ENCODE measurements at regions not wholly inside any gene's neighbourhood (a gene's known extent, or its start where the extent isn't known, plus 50 kb on each side); places are given as distances from the start of the nearest gene placed in this dataset.

DNA sequence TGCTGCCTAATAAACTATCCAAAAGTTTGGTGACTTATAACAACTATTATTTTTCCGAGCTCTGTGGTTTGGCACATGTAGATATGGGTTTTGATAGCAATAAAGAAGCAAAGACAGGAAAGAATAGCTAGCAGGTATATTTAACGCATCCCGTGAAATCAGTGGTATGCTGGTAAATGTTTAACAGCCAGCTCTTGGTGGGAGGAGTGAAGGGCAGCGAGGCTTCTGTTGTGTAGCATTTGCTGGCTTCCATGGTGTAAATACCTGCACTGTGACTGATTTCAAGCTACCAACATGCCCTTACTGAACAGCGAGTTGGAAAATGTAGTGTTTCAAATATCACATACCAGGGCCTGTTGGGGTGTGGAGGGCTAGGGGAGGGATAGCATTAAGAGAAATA is 291.0 kb downstream of the PRDM2 start:
- Histone ChIP-seq H3K4me1 (ENCODE audit: insufficient read depth, low read length) (no peaks in the 10 kb centered on the region), H3K27me3 (ENCODE audit: insufficient read depth, low read length, poor library complexity, severe bottlenecking) (no peaks in the 10 kb centered on the region), H3K9me3 (ENCODE audit: low read length) (no peaks in the 10 kb centered on the region), H3K4me3 (ENCODE audit: low read length) (no peak overlapping the region), H3K36me3 (ENCODE audit: insufficient read depth, low read length) (no peaks in the 10 kb centered on the region), H3K27ac (ENCODE audit: low read depth, low read length) (no peak overlapping the region)
- Mint-ChIP-seq H3K36me3 (no peaks in the 10 kb centered on the region), H3K27ac (no peak overlapping the region), H3K4me1 (no peaks in the 10 kb centered on the region), H3K27me3 (peaks cover 8 to 16% of the 10 kb centered on the region in 2 donors), H3K9me3 (peaks cover 0 to 5% (median 4%) of the 10 kb centered on the region in 5 donors), H3K4me3 (no peak overlapping the region)
- DNase-seq: no peak
- ChIA-PET CTCF (no interaction called here), POLR2A (no interaction called here)

DNA sequence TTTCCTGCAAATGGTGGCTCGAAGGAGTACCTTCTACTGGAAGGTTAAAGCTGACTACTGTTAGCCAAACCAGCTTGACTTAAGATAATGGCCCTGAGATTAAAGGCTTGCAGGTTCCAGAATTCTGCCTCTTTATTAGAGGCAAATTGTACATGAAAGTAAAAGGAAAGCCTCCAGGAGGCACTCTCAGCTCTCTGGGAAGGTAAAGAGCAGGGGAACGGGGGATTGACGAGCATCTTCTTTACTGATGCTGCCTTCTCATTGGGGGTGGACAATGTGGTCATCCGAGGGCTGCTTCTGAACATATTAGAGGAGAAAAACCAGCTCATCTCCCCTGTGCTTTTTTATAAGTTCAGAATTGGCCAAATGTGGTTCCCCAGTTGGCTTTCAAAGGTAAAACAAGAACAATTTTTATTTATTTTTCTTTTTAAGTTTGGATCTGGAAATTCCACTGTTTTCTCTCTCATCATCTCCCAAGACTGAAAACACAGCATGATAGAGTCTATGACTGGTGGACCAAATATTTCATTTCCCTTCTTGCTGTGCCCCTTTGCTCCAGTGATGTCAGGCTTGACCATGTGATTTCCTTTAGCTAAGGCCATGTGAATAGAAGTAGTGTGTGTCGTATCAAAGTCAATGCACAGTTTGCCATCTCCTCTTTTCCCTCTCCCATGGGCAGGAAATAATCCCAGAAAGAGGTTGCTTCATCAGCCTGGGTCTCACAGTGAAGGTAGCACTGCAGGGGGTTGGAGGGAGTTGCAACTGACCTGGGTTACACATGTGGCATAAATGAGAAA is 292.7 kb downstream of the PRDM2 start:
- Mint-ChIP-seq H3K27ac (no peak overlapping the region), H3K9me3 (peaks cover under 1 to 10% (median 7%) of the 10 kb centered on the region in 5 donors), H3K4me3 (no peak overlapping the region), H3K4me1 (no peaks in the 10 kb centered on the region), H3K36me3 (no peaks in the 10 kb centered on the region), H3K27me3 (peaks cover 8 to 17% of the 10 kb centered on the region in 2 donors)
- no peaks in the 10 kb centered on the region for H3K9me3 ChIP-seq (ENCODE audit: low read length)
- ChIA-PET CTCF (no interaction called here), POLR2A (no interaction called here)
- no peaks in the 10 kb centered on the region for H3K4me1 ChIP-seq (ENCODE audit: insufficient read depth, low read length)
- no peaks in the 10 kb centered on the region for H3K36me3 ChIP-seq (ENCODE audit: insufficient read depth, low read length)
- DNase-seq: no peak
- H3K4me3 ChIP-seq (ENCODE audit: low read length): no peak overlapping the region
- H3K27ac ChIP-seq (ENCODE audit: low read depth, low read length): no peak overlapping the region
- H3K27me3 ChIP-seq (ENCODE audit: insufficient read depth, low read length, poor library complexity, severe bottlenecking): no peaks in the 10 kb centered on the region

DNA sequence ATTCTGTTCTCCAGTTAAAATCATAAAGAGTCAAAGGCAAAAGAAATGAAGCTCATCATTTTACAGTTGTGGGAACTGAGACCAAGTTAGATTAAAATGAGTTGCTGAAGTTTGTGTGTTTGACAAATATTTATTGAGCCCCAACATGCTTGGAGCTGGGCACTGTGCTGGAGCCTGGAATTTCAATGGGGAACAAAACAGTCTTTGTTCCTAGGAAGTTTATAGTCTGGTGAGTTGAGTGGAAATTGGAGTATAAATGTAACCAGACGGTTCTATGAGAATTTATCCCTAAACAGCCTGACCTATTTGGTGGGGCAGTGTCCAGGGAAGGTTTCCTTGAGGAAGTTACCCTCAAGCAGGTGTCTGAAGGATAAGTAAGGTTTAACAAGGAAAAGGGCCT is 294.4 kb downstream of the PRDM2 start:
- Mint-ChIP-seq H3K4me3 (no peak overlapping the region), H3K27me3 (peaks cover 9 to 17% of the 10 kb centered on the region in 2 donors), H3K36me3 (no peaks in the 10 kb centered on the region), H3K9me3 (peaks cover 2 to 20% (median 16%) of the 10 kb centered on the region in 5 donors), H3K4me1 (no peaks in the 10 kb centered on the region), H3K27ac (no peak overlapping the region)
- Histone ChIP-seq H3K4me3 (ENCODE audit: low read length) (no peak overlapping the region), H3K9me3 (ENCODE audit: low read length) (no peaks in the 10 kb centered on the region), H3K27me3 (ENCODE audit: insufficient read depth, low read length, poor library complexity, severe bottlenecking) (no peaks in the 10 kb centered on the region), H3K27ac (ENCODE audit: low read depth, low read length) (no peak overlapping the region), H3K4me1 (ENCODE audit: insufficient read depth, low read length) (no peaks in the 10 kb centered on the region), H3K36me3 (ENCODE audit: insufficient read depth, low read length) (no peaks in the 10 kb centered on the region)
- POLR2A ChIA-PET: no interaction called here
- DNase-seq: no peak
- CTCF ChIA-PET: no interaction called here

DNA sequence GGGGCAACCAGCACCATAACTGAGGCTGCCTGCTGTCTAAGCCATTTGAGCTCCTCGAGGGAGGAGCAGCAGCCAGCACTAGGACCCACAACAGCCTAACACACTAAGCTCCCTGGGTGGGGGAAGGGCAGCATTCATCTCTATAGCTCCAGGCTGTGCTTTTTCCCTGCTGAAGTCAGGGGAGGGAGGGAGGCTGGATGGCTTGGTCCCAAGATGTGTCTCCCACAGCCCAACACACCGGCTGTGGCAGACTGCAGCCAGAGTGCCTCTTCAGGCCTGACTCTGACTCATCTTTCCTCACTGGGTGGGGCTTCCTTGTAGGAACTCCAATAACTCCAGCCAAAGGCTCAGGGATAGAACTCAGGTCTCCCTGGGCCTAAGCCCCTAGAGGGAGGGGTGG is 296.3 kb downstream of the PRDM2 start:
- Mint-ChIP-seq H3K4me3 (no peak overlapping the region), H3K27ac (no peak overlapping the region), H3K27me3 (peaks cover 12 to 17% of the 10 kb centered on the region in 2 donors), H3K4me1 (no peaks in the 10 kb centered on the region), H3K36me3 (no peaks in the 10 kb centered on the region), H3K9me3 (peaks cover 7 to 30% (median 26%) of the 10 kb centered on the region in 5 donors)
- POLR2A ChIA-PET: no interaction called here
- Histone ChIP-seq H3K9me3 (ENCODE audit: low read length) (no peaks in the 10 kb centered on the region), H3K27ac (ENCODE audit: low read depth, low read length) (no peak overlapping the region), H3K27me3 (ENCODE audit: insufficient read depth, low read length, poor library complexity, severe bottlenecking) (no peaks in the 10 kb centered on the region), H3K4me3 (ENCODE audit: low read length) (no peak overlapping the region), H3K4me1 (ENCODE audit: insufficient read depth, low read length) (no peaks in the 10 kb centered on the region), H3K36me3 (ENCODE audit: insufficient read depth, low read length) (no peaks in the 10 kb centered on the region)
- CTCF ChIA-PET: no interaction called here
- no peak for DNase-seq

DNA sequence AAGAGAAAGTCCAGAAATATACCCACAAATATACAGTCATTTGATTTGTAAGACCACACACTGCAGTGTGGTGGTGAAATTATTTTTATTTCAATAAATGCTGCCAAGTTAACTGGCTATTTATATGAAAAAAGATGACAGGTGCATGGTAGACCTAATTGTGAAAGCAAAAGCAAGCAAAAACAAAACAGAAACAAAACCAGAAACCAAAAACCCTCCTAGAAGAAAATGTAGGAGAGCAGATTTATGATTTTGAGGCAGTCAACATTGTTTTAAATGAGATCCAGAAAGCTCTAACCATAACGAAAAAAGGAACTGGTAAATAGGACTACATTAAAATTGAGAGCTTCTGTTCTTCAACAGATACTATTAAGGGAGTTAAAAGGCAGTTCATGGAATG is 303.6 kb downstream of the PRDM2 start:
- no peaks in the 10 kb centered on the region for H3K4me1 Mint-ChIP-seq
- H3K36me3 Mint-ChIP-seq: no peaks in the 10 kb centered on the region
- Histone ChIP-seq H3K4me3 (ENCODE audit: low read length) (no peak overlapping the region), H3K4me1 (ENCODE audit: insufficient read depth, low read length) (no peaks in the 10 kb centered on the region), H3K27ac (ENCODE audit: low read depth, low read length) (no peak overlapping the region), H3K9me3 (ENCODE audit: low read length) (no peaks in the 10 kb centered on the region), H3K36me3 (ENCODE audit: insufficient read depth, low read length) (no peaks in the 10 kb centered on the region), H3K27me3 (ENCODE audit: insufficient read depth, low read length, poor library complexity, severe bottlenecking) (no peaks in the 10 kb centered on the region)
- H3K27ac Mint-ChIP-seq: no peak overlapping the region
- POLR2A ChIA-PET: no interaction called here
- no peak overlapping the region for H3K4me3 Mint-ChIP-seq
- CTCF ChIA-PET: no interaction called here
- no peak for DNase-seq
- peaks cover 4 to 33% (median 25%) of the 10 kb centered on the region in 5 donors for H3K9me3 Mint-ChIP-seq
- H3K27me3 Mint-ChIP-seq: peaks cover 3 to 5% of the 10 kb centered on the region in 2 donors

DNA sequence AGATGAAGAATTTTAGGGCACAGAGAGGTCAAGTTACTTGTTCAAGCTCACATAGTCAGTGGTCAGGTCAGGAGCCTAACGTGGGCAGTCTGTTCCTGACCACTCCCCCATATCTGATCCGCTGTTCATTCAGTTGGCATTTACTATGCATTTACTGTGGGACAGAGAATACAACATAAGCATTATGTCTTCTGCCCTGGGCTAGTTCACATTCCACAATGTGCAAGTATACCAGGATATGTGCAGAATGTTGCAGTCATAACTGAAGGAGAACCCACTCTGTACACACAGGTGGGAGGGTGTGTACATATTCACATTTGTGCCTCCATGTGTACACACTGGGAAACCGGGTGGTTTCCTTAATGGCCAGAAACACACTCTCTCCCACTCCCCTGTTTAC is 309.6 kb downstream of the PRDM2 start:
- H3K4me3 Mint-ChIP-seq: no peak overlapping the region
- no peak overlapping the region for H3K27ac ChIP-seq (ENCODE audit: low read depth, low read length)
- DNase-seq: no peak
- H3K4me1 Mint-ChIP-seq: no peaks in the 10 kb centered on the region
- no peaks in the 10 kb centered on the region for H3K9me3 ChIP-seq (ENCODE audit: low read length)
- H3K36me3 Mint-ChIP-seq: no peaks in the 10 kb centered on the region
- H3K4me3 ChIP-seq (ENCODE audit: low read length): no peak overlapping the region
- peaks cover 0 to 3% of the 10 kb centered on the region in 2 donors for H3K27me3 Mint-ChIP-seq
- POLR2A ChIA-PET: no interaction called here
- no peaks in the 10 kb centered on the region for H3K36me3 ChIP-seq (ENCODE audit: insufficient read depth, low read length)
- no peaks in the 10 kb centered on the region for H3K4me1 ChIP-seq (ENCODE audit: insufficient read depth, low read length)
- CTCF ChIA-PET: no interaction called here
- no peaks in the 10 kb centered on the region for H3K27me3 ChIP-seq (ENCODE audit: insufficient read depth, low read length, poor library complexity, severe bottlenecking)
- H3K9me3 Mint-ChIP-seq: peaks cover 0 to 9% (median 0%) of the 10 kb centered on the region in 5 donors
- H3K27ac Mint-ChIP-seq: no peak overlapping the region

DNA sequence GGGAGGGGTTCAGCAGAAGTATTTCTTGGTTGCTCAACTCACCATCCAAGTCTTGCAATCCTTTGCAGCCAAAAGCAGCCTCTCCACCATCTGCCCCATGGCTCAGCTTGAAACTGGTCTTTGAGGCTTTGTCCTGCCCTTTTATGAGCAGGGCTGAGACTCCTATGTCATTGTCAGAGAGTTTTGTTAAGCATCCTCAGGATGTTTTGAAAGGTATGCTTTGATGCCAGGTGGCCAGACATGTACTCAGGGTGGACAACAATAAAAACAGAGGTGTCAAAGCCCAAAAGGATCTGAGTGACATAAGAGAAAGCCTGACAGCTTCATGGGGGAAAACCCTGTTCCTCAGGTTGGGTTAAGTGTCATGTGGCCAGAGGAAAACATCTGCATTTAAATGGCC is 310.5 kb downstream of the PRDM2 start:
- H3K36me3 Mint-ChIP-seq: no peaks in the 10 kb centered on the region
- no peak overlapping the region for H3K4me3 Mint-ChIP-seq
- peaks cover 0 to 7% (median 0%) of the 10 kb centered on the region in 5 donors for H3K9me3 Mint-ChIP-seq
- H3K27ac Mint-ChIP-seq: no peak overlapping the region
- ChIA-PET POLR2A (no interaction called here), CTCF (no interaction called here)
- Histone ChIP-seq H3K4me1 (ENCODE audit: insufficient read depth, low read length) (no peaks in the 10 kb centered on the region), H3K36me3 (ENCODE audit: insufficient read depth, low read length) (no peaks in the 10 kb centered on the region), H3K27ac (ENCODE audit: low read depth, low read length) (no peak overlapping the region), H3K4me3 (ENCODE audit: low read length) (no peak overlapping the region), H3K27me3 (ENCODE audit: insufficient read depth, low read length, poor library complexity, severe bottlenecking) (no peaks in the 10 kb centered on the region), H3K9me3 (ENCODE audit: low read length) (no peaks in the 10 kb centered on the region)
- no peak for DNase-seq
- no peaks in the 10 kb centered on the region for H3K4me1 Mint-ChIP-seq
- peaks cover 0 to 3% of the 10 kb centered on the region in 2 donors for H3K27me3 Mint-ChIP-seq

DNA sequence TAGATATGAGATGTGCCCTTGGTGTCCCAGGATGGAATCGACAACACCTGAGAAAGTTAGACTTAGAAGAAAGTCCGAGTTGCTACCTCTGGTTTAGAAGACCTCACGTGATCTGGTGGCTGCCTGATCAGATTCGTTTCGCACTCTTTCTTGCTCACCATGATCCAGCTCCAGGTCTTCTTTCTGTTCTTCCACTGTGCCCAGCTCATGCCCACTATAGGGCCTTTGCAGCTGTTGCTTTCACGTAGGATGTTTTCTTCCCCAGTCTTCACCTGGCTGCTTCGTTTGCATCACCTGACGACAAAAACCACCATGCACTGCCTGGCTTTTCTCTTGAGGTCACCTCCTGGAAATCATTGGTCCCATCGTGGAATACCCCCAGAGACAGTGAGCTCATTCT is 311.1 kb downstream of the PRDM2 start:
- peaks cover 0 to 7% (median 0%) of the 10 kb centered on the region in 5 donors for H3K9me3 Mint-ChIP-seq
- ChIA-PET POLR2A (no interaction called here), CTCF (no interaction called here)
- H3K4me1 Mint-ChIP-seq: no peaks in the 10 kb centered on the region
- no peaks in the 10 kb centered on the region for H3K36me3 Mint-ChIP-seq
- Histone ChIP-seq H3K4me1 (ENCODE audit: insufficient read depth, low read length) (no peaks in the 10 kb centered on the region), H3K27ac (ENCODE audit: low read depth, low read length) (no peak overlapping the region), H3K9me3 (ENCODE audit: low read length) (no peaks in the 10 kb centered on the region), H3K36me3 (ENCODE audit: insufficient read depth, low read length) (no peaks in the 10 kb centered on the region), H3K4me3 (ENCODE audit: low read length) (no peak overlapping the region), H3K27me3 (ENCODE audit: insufficient read depth, low read length, poor library complexity, severe bottlenecking) (no peaks in the 10 kb centered on the region)
- DNase-seq: no peak
- no peak overlapping the region for H3K27ac Mint-ChIP-seq
- H3K27me3 Mint-ChIP-seq: peaks cover 0 to 6% of the 10 kb centered on the region in 2 donors
- no peak overlapping the region for H3K4me3 Mint-ChIP-seq
